Left ventricle myocardium inferior (tissue), 1 donor: ENCODE measurements at regions not wholly inside any gene's neighbourhood (a gene's known extent, or its start where the extent isn't known, plus 50 kb on each side); places are given as distances from the start of the nearest gene placed in this dataset.

Experiments used
- DNase-seq: peaks from one replicate; pipeline ENCODE4 v3.0.0-alpha.2; 2020
- H3K27ac ChIP-seq: fragments of 200-600 bp; replicated peaks from 2 replicates; pipeline ENCODE4 v1.8.0; 2021
- H3K27me3 ChIP-seq: fragments of 200-600 bp; 2 replicates; pipeline ENCODE4 v1.8.0; 2021; ENCODE audit warnings: low read depth
- H3K36me3 ChIP-seq: fragments of 200-600 bp; 2 replicates; pipeline ENCODE4 v1.8.0; 2021
- H3K4me1 ChIP-seq: fragments of 200-600 bp; 2 replicates; pipeline ENCODE4 v1.8.0; 2021
- H3K4me3 ChIP-seq: fragments of 200-600 bp; 2 replicates; pipeline ENCODE4 v1.8.0; 2021; ENCODE audit warnings: mild to moderate bottlenecking, moderate library complexity
- H3K9me3 ChIP-seq: fragments of 200-600 bp; replicated peaks from 2 replicates; pipeline ENCODE4 v1.8.0; 2021
- CTCF ChIP-seq: fragments of 200-600 bp; IDR thresholded peaks from 2 replicates; pipeline ENCODE4 v1.8.0; 2021; ENCODE audit warnings: antibody characterized with exemption, mild to moderate bottlenecking, borderline replicate concordance
- intact Hi-C: fragments of 100-400 bp; cut with micrococcal nuclease; formaldehyde crosslinking; loops from one replicate; pipeline ENCODE4 v1.11.0; 2022
- donor health status: DM: no; HTN: yes; CAD: no; lungs with severe emphysema.

DNA sequence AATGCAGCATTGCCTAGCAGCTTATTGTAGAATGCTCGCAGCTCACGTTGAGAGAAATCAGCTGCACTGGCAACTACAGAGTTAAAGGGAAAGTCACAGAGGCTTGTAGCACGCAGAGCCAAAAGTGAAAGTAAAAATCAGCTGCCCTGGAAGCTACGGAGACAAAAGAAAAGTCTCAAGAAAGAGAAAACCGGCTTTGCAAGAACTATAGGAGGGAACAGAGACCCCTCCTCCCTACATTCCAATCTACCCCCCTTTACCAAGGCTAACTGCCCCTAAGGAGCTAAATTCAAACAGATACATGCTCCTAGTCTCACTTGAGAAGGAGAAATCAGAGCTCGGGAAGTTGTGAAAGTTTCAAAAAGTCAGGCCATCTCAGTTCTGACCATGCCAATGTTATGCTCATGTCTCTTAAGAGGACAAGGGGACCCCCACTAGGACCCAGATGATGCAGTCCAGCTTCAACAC, 900.4 kb downstream of the NLGN4Y start:
- peak overlapping the region; percentile 64 for H3K4me3 ChIP-seq
- H3K27me3 ChIP-seq: no peaks in the 10 kb centered on the region
- H3K9me3 ChIP-seq: no peaks in the 10 kb centered on the region
- H3K4me1 ChIP-seq: no peaks in the 10 kb centered on the region
- no peak for DNase-seq
- H3K36me3 ChIP-seq: no peaks in the 10 kb centered on the region
- no peak for TF ChIP-seq CTCF
- intact Hi-C loops: no loop called here
- H3K27ac ChIP-seq: peak overlapping the region; percentile 73

- no peak for DNase-seq
- no peaks in the 10 kb centered on the region for H3K9me3 ChIP-seq
- intact Hi-C loops: no loop called here
- no peaks in the 10 kb centered on the region for H3K4me1 ChIP-seq
- H3K27me3 ChIP-seq: no peaks in the 10 kb centered on the region
- no peak overlapping the region for H3K27ac ChIP-seq
- H3K36me3 ChIP-seq: no peaks in the 10 kb centered on the region
- no peak for TF ChIP-seq CTCF
- no peak overlapping the region for H3K4me3 ChIP-seq
These were observed 915.8 kb downstream of the NLGN4Y start for GRCh38 chrY:15440021-15440695.

GRCh38 chrY:15440696-15441408, 916.5 kb downstream of the NLGN4Y start:
- TF ChIP-seq CTCF: no peak
- Histone ChIP-seq H3K27ac (no peak overlapping the region), H3K4me1 (no peaks in the 10 kb centered on the region), H3K9me3 (no peaks in the 10 kb centered on the region), H3K36me3 (no peaks in the 10 kb centered on the region), H3K27me3 (no peaks in the 10 kb centered on the region), H3K4me3 (no peak overlapping the region)
- intact Hi-C loops: no loop called here
- no peak for DNase-seq

- no peaks in the 10 kb centered on the region for H3K4me1 ChIP-seq
- no peak overlapping the region for H3K4me3 ChIP-seq
- intact Hi-C loops: no loop called here
- DNase-seq: no peak
- no peaks in the 10 kb centered on the region for H3K9me3 ChIP-seq
- H3K36me3 ChIP-seq: no peaks in the 10 kb centered on the region
- no peak overlapping the region for H3K27ac ChIP-seq
- TF ChIP-seq CTCF: no peak
- H3K27me3 ChIP-seq: no peaks in the 10 kb centered on the region
These were observed 917.5 kb downstream of the NLGN4Y start for GRCh38 chrY:15441878-15442277.

DNA sequence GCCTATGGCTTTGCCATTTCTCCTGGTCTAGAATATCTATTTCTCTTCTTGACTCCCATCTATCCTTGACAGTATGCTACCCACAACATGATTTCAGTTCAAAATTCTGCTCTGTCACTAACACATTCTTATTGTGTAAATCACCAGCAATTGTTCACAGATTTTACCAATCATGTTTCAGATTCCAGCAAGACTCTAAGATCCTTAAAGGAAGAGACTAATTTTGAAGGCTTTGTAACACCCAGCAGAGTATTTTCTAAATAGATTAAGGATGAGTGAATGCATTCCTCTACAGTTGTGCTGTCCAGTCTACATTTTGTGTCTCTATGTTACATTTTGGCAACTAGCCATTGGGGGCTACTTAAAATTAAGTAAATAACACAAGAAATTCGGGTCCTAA, 921.5 kb downstream of the NLGN4Y start:
- Histone ChIP-seq H3K4me3 (no peak overlapping the region), H3K9me3 (no peaks in the 10 kb centered on the region), H3K27me3 (no peaks in the 10 kb centered on the region), H3K4me1 (no peaks in the 10 kb centered on the region), H3K36me3 (no peaks in the 10 kb centered on the region), H3K27ac (no peak overlapping the region)
- intact Hi-C loops: no loop called here
- no peak for DNase-seq
- TF ChIP-seq CTCF: no peak
